HG03432 (cell line): ENCODE measurements at regions not wholly inside any gene's neighbourhood (a gene's known extent, or its start where the extent isn't known, plus 50 kb on each side); places are given as distances from the start of the nearest gene placed in this dataset.
"Not testable (repeated sequence)": the region's sequence is repeated elsewhere in the genome, so short reads cannot be mapped to it uniquely, and the experiment has no call there.

Source experiments
- ATAC-seq: cut with Tn5 transposase; IDR thresholded peaks from one replicate; pipeline ENCODE4 v1.9.1; 2021; ENCODE audit warnings: mild to moderate bottlenecking, moderate library complexity; ENCODE audit not compliant: unreplicated experiment

- ATAC-seq, result not testable (repeated sequence)
Observed at GRCh38 chr2:87956613-87957012, 59.7 kb downstream of the RNU2-63P start.

DNA sequence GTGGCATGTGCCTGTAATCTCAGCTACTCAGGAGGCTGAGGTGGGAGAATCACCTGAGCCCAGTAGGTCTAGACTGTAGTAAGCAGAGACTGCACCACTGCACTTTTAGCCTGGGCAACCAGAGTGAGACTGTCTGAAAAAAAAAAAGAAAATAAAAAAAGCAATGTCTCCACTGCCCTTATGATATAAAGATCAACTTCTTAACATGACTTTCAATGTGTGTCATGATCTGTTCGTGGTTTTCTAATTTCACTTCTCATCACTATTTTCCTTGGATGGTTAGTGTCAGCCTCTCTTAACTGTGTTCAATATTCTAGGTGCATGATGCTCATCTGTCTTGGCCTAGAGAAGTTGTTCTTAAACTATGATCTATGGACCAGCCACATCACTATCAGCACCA, 67.3 kb downstream of the RNU2-63P start:
- ATAC-seq, result not testable (repeated sequence)

DNA sequence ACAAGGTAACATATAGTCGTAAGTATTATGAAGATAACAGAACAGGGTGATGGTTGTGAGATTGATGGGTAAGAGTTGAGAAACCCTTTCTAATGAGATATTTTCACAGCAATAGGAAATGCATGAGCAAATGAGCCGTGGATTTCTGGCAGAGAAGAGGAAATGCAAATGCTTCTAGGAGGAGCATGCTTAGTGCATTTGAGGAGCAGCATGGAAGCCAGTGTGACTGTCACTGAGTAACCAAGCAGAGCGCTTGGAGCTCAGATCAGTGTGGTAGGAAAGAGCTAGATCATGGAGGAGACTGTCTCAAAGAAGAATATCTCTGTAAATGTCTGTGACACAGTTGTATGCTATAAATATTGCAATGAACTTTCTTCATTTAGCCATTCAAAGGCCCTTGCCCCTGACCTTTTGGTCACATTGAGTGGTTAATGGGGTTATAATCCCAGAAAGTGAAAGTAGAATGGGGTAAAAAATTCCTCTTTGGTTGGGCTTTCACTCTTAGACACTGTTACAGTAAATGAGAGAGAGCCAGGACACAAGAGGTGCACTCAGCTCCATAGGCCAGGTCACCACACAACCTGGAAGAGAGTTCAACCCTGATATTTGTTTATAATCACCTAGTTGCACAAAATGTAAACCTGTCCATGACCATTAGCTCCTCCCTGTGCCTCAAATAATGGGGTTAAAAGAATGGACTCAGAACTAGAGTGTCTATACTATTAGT, 69.5 kb downstream of the RNU2-63P start:
- not testable (repeated sequence) for ATAC-seq

- ATAC-seq, result not testable (repeated sequence)
Observed at GRCh38 chr2:87939299-87939698, 77.0 kb downstream of the RNU2-63P start.

- not testable (repeated sequence) for ATAC-seq
Observed at GRCh38 chr2:87919023-87919665, 93.5 kb upstream of the RGPD2 start.

GRCh38 chr2:87917194-87917593, 91.6 kb upstream of the RGPD2 start:
- not testable (repeated sequence) for ATAC-seq

DNA sequence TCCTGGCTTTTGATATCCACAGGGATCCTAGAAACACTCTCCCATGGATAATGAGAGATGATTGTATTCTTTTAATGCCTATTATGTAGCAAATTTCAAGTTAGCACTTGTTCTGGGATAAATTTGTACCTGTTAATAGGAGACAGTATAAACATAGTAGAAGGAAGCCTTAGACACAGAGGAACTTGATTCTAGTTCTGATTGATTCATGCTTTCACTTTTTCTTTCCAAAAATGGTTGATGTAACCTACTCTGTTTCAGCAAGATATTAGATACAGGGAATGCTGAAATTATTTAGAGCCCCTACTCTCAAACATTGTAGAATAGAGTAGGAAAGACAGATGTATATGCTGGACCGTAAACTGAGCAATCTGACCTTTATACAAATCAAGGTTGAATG, 85.3 kb upstream of the RGPD2 start:
- peak; percentile 49 for ATAC-seq

DNA sequence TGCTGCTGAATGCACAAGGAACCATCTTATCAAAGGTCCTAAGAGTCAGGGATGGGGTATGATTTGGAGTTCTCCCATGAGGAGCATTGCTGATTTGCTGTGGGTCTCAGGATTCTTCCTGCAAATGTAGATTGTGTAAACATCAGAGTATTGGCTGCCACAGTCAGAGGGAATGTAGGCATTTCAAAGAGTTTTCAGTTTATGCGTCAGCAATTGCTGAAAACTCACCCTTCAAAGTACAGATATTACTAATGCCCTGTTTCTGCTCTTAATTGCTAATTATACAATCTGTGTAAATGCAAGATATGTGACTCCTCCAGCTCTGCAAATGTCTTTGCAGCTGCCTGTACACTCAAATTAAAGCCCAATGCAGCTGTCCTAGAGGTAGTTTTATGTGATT, 83.4 kb upstream of the RGPD2 start:
- not testable (repeated sequence) for ATAC-seq

DNA sequence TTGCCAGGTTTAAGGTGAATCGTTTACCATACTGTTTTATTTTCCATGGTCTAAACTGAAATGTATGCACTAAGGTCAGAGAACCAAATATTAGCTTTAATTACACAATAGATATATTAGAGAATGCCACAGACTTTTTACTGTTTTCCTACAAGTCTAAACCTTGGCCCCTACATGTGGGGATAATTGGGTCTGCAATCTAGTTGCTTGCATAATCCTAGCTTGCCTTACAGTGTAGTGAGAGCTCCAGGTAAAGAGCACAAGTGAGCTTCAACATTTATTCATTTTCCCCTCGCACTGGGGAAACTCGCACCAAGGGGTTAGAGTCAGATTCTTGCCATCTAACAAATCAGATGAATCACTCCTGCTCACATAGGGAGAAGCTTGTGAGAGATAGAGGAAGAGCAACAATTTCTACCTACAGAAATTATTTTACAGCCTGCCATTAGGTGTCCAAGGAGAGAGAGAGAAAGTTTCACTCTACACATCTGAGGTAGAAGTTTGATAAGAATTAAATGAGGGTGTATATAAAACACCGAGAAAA, 82.0 kb upstream of the RGPD2 start:
- not testable (repeated sequence) for ATAC-seq

GRCh38 chr2:87903242-87904114, 77.9 kb upstream of the RGPD2 start:
- ATAC-seq, result not testable (repeated sequence)

GRCh38 chr2:87883659-87884058, 58.1 kb upstream of the RGPD2 start:
- ATAC-seq, result not testable (repeated sequence)
